Osteocyte (in vitro differentiated cells): ENCODE measurements at regions not wholly inside any gene's neighbourhood (a gene's known extent, or its start where the extent isn't known, plus 50 kb on each side); places are given as distances from the start of the nearest gene placed in this dataset.

Source experiments
- DNase-seq: peaks from one replicate; pipeline ENCODE4 v3.0.0; 2021; ENCODE audit warnings: mixed read lengths; ENCODE audit not compliant: unreplicated experiment; ENCODE audit errors: extremely low spot score
- H3K27ac Mint-ChIP-seq: one replicate; pipeline ENCODE4 v1.8.0; 2021; ENCODE audit warnings: mild to moderate bottlenecking, mixed read lengths; ENCODE audit not compliant: unreplicated experiment
- H3K27me3 Mint-ChIP-seq: one replicate; pipeline ENCODE4 v1.8.0; 2021; ENCODE audit warnings: mixed read lengths; ENCODE audit not compliant: unreplicated experiment
- H3K36me3 Mint-ChIP-seq: one replicate; pipeline ENCODE4 v1.8.0; 2021; ENCODE audit warnings: mixed read lengths; ENCODE audit not compliant: unreplicated experiment
- H3K4me1 Mint-ChIP-seq: one replicate; pipeline ENCODE4 v1.8.0; 2021; ENCODE audit warnings: mixed read lengths; ENCODE audit not compliant: unreplicated experiment
- H3K4me3 Mint-ChIP-seq: one replicate; pipeline ENCODE4 v1.8.0; 2021; ENCODE audit warnings: mild to moderate bottlenecking, moderate library complexity, mixed read lengths; ENCODE audit not compliant: unreplicated experiment
- H3K9me3 Mint-ChIP-seq: one replicate; pipeline ENCODE4 v1.8.0; 2021; ENCODE audit warnings: mixed read lengths; ENCODE audit not compliant: unreplicated experiment
- TF ChIP-seq, protein P1 (sequence below): fragments of 200-600 bp; sonication (generic); IDR thresholded peaks from 2 replicates; pipeline ENCODE4 v1.5.0; 2021; ENCODE audit warnings: antibody characterized with exemption, mild to moderate bottlenecking, moderate library complexity

DNA sequence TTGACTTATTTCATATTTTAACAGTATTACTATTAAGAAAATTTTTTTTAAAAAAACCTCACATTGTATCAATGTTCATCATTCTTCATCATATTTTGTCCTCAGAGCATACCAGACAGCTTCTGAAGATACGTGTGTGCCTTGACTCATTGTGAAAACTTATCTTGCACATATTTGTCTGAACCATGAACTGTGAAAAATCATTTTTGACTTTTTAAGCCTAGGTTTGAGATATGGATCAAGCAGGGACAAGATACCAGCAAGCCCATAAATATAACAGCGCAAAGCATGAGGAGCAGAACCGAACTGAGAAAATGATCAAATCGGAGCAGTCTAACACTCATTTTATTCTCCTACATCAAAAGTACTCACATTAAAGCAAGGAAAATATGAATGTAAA is 506.0 kb downstream of the BRINP3 start:
- TF ChIP-seq, protein P1, sequence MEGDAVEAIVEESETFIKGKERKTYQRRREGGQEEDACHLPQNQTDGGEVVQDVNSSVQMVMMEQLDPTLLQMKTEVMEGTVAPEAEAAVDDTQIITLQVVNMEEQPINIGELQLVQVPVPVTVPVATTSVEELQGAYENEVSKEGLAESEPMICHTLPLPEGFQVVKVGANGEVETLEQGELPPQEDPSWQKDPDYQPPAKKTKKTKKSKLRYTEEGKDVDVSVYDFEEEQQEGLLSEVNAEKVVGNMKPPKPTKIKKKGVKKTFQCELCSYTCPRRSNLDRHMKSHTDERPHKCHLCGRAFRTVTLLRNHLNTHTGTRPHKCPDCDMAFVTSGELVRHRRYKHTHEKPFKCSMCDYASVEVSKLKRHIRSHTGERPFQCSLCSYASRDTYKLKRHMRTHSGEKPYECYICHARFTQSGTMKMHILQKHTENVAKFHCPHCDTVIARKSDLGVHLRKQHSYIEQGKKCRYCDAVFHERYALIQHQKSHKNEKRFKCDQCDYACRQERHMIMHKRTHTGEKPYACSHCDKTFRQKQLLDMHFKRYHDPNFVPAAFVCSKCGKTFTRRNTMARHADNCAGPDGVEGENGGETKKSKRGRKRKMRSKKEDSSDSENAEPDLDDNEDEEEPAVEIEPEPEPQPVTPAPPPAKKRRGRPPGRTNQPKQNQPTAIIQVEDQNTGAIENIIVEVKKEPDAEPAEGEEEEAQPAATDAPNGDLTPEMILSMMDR: no peak
- H3K4me1 Mint-ChIP-seq: peaks cover 17% of the 10 kb centered on the region
- H3K36me3 Mint-ChIP-seq: peaks cover 7% of the 10 kb centered on the region
- H3K9me3 Mint-ChIP-seq: peaks cover 18% of the 10 kb centered on the region
- no peak overlapping the region for H3K27ac Mint-ChIP-seq
- DNase-seq: no peak
- H3K4me3 Mint-ChIP-seq: no peak overlapping the region
- H3K27me3 Mint-ChIP-seq: no peaks in the 10 kb centered on the region

DNA sequence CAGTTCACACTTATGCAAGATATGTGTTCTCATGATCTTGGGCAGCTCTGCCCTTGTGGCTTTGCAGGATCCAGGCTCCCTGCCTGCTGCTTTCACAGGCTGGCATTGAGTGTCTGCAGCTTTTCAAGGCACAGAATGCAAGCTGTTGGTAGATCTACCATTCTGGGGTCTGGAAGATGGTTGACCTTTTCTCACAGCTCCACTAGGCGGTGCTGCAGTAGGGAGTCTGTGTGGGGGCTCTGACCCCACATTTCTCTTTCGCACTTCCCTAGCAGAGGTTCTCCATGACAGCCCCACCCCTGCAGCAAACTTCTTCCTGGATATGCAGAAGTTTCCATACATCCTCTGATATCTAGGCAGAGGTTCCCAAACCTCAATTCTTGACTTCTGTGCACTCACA is 500.5 kb downstream of the BRINP3 start:
- Mint-ChIP-seq H3K27ac (no peak overlapping the region), H3K9me3 (peaks cover 45% of the 10 kb centered on the region), H3K36me3 (peaks cover 10% of the 10 kb centered on the region), H3K4me3 (no peak overlapping the region), H3K27me3 (no peaks in the 10 kb centered on the region), H3K4me1 (peaks cover 3% of the 10 kb centered on the region)
- TF ChIP-seq, protein P1: no peak
- no peak for DNase-seq

DNA sequence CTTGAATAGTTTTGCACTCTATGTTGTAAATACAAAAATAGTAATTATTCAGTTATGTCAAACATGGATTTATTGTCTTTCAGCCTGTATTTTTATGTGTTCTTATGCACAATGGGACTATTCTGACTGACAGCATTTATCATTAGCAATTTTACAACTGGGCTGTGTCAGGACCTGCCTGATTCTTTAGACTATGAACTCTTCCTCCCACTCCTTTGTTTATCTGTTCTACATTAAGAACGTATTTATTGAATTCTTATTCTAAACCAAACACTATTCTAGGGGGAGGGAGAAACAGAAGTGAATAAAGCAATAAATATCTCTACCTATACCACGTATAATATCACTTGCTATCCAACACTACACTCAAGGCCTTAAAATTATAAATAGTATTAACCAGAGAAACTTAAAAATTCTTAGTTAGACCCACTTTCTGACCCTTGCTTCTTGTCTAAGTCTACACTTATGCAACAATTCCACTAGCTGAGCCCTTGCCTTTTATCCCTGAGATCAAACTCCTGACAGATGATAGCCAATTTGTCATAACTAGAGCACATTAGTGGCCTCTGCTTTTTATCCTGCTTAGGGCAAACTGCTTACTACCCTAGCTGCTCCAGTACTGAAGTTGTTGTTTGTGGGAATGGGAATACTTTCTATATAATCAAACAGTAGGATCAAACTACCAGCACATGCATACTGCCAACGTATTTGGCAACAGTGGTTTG is 494.3 kb downstream of the BRINP3 start:
- Mint-ChIP-seq H3K36me3 (peaks cover 5% of the 10 kb centered on the region), H3K4me3 (no peak overlapping the region), H3K27me3 (no peaks in the 10 kb centered on the region), H3K27ac (no peak overlapping the region), H3K4me1 (peaks cover 3% of the 10 kb centered on the region), H3K9me3 (peaks cover 20% of the 10 kb centered on the region)
- TF ChIP-seq, protein P1: no peak
- DNase-seq: no peak

DNA sequence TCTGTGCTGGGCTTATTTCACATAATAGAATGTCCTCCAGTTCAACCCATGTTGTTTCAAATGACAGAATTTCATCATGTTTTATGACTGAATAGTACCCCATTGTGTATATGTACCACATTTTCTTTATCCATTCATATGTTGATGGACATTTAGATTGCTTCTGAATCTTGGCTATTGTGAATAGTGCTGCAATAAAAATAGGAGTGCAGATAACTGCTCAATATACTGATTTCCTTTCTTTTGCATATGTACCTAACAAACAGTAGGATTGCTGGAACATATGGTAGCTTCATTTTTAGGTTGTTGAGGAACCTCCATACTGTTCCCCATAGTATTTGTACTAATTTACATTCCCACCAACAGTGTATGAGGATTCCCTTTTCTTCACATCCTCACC is 491.1 kb downstream of the BRINP3 start:
- H3K9me3 Mint-ChIP-seq: peaks cover 3% of the 10 kb centered on the region
- H3K4me1 Mint-ChIP-seq: no peaks in the 10 kb centered on the region
- H3K36me3 Mint-ChIP-seq: no peaks in the 10 kb centered on the region
- TF ChIP-seq, protein P1: no peak
- H3K27ac Mint-ChIP-seq: no peak overlapping the region
- H3K27me3 Mint-ChIP-seq: no peaks in the 10 kb centered on the region
- DNase-seq: no peak
- no peak overlapping the region for H3K4me3 Mint-ChIP-seq

DNA sequence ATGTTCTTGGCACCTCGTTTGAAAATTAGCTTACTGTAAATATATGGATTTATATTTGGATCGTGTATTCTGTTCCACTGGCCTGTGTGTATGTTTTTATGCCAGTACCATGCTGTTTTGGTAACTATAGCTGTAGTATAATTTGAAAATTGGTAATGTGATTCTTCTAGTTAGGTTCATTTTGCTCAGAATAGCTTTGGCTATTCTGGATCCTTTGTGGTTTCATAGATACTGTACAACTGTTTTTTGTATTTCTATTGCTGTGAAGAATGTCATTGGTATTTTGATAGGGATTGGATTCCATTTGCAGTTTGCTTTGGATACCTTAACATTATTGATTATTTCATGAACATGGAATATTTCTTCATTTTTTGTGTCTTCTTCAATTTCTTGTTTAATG is 490.2 kb downstream of the BRINP3 start:
- no peak for DNase-seq
- Mint-ChIP-seq H3K27me3 (no peaks in the 10 kb centered on the region), H3K27ac (no peak overlapping the region), H3K4me1 (no peaks in the 10 kb centered on the region), H3K9me3 (peaks cover 9% of the 10 kb centered on the region), H3K4me3 (no peak overlapping the region), H3K36me3 (peaks cover 4% of the 10 kb centered on the region)
- TF ChIP-seq, protein P1: no peak
